ENCODE measurements at regions not wholly inside any gene's neighbourhood (a gene's known extent, or its start where the extent isn't known, plus 50 kb on each side); places are given as distances from the start of the nearest gene placed in this dataset.
A peak's percentile ranks its signal among the peaks of the same experiment; 100 is the strongest.
"Not testable (repeated sequence)": the region's sequence is repeated elsewhere in the genome, so short reads cannot be mapped to it uniquely, and the experiment has no call there.

- TF ChIP-seq, protein P1, sequence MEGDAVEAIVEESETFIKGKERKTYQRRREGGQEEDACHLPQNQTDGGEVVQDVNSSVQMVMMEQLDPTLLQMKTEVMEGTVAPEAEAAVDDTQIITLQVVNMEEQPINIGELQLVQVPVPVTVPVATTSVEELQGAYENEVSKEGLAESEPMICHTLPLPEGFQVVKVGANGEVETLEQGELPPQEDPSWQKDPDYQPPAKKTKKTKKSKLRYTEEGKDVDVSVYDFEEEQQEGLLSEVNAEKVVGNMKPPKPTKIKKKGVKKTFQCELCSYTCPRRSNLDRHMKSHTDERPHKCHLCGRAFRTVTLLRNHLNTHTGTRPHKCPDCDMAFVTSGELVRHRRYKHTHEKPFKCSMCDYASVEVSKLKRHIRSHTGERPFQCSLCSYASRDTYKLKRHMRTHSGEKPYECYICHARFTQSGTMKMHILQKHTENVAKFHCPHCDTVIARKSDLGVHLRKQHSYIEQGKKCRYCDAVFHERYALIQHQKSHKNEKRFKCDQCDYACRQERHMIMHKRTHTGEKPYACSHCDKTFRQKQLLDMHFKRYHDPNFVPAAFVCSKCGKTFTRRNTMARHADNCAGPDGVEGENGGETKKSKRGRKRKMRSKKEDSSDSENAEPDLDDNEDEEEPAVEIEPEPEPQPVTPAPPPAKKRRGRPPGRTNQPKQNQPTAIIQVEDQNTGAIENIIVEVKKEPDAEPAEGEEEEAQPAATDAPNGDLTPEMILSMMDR (IDR thresholded peaks at IDR 0.05; ENCODE audit: control extremely low read depth, extremely low read depth, low read depth, missing control alignments): no peak
- DNase-seq (ENCODE audit: extremely low spot score): peak; percentile 10
- ChIA-PET POLR2A (no interaction called here), CTCF (no interaction called here)
Measured at GRCh38 chr12:131202592-131203378, 249.1 kb downstream of the ADGRD1 start.

DNA sequence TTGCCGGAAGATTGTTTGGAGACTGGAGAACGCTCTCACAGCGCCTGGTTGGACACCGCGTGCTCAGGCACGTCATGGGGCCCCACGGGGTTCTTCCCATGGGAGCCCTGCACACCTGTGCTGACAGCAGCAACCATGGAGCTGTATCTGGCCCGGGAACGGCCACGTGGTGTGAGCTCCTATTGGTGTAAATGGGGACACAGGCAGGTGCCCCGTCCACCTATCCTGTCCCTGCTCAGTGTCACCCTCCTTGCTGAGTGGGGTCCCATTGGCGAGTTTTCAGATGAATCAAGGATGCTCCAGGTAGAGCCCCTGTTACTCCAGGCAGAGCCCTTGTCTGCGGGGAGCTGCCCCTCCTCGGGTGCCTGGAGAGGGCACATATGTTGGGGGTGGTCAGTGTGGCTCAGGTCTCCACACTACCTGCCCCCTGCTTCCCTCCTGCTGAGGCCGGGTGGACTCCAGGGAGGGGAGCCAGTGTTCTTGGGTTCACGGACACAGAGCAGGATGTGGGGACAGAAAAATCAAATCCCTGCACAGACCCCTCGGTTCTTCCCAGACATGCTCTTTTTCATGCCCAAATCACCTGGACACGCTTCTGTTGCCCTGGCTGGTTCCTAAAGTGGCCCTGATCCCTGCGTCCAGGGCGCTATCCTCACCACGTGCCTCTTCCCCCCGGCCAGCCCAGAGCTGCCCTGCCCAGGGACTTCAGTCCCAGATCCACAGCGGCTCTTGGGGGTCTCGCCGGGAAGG is 250.1 kb downstream of the ADGRD1 start:
- TF ChIP-seq, protein P1 (IDR thresholded peaks at IDR 0.05; ENCODE audit: control extremely low read depth, extremely low read depth, low read depth, missing control alignments): no peak
- ChIA-PET POLR2A (no interaction called here), CTCF (no interaction called here)
- DNase-seq (ENCODE audit: extremely low spot score): peak; percentile 7

DNA sequence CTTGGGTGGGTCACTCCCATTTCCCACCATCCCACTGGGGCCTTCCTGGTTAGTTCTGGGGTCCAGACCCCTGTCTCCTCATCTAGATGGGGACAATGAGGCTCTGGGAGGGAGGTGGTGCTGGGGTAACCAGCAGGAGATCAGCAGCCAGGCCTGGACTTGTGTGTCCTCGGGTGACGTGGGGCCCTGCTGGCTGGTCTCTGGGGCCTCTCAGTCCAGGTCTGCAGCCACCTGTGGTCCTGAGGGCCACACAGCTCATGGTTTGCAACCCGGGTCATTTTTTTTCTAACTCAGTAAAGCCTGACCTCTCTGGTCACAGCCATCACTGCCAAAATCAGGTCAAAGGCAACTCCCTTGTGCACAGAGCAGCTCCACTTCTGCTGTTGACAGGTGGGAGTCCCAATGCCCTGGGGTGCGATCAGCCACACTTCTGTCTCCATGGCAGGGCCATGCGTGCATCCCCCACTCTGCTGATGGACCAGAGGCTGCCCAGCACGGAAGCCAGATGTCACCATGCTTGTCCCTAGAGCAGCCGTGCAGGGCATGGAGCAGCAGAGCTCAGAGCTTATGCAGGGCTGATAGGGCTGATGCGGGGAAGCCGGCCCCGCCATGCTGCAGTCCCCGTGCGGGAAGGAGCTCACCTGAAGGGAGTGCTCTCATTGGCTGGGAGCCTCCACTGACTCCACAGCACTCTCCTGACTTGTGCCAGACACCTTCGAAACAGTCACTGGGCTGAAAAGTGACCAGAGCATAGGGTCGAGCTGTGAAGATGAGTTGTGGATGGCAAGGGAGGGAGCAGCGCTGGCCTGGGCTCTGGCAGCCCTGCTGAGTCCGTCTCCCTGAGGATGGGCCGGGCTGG is 250.9 kb downstream of the ADGRD1 start:
- POLR2A ChIA-PET: no interaction called here
- TF ChIP-seq, protein P1 (IDR thresholded peaks at IDR 0.05; ENCODE audit: control extremely low read depth, extremely low read depth, low read depth, missing control alignments): no peak
- DNase-seq (ENCODE audit: extremely low spot score): peak; percentile 10
- CTCF ChIA-PET: no interaction called here

GRCh38 chr12:131205275-131205933 is 251.7 kb downstream of the ADGRD1 start:
- DNase-seq (ENCODE audit: extremely low spot score): peak; percentile 6
- POLR2A ChIA-PET, CTCF ChIA-PET: not testable (repeated sequence)

DNA sequence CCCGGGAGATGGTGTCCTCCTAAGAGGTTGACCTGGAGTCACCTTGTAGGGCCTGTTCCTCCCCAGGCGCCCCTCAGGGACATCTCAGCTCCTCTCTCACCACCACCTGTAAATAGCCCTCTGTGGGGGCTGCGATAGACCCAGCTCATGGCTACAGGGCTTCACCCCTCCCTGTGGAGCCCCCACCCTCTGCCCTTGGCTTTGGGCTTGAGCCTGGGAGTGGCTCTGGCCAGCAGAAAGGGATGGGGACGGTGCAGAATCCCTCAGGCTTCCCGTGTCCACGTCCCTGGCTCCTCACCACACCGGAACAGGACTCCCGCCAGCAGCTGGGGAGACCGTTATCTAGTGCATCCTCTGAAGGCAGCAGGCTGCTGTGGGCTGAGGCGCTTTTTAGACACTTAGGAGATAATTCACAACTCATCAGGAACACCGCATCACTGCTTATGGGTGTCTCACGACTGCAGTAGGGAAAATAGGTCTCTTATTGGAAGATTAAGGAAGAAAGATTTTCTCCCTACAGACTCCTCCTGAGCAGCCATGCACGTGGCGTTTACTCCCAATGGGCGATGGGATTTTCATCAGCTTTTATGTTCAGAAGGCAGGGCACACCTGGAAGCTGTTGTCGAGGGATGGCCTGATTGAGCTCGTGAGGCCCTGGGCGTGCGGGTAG is 253.1 kb downstream of the ADGRD1 start:
- DNase-seq (ENCODE audit: extremely low spot score); POLR2A ChIA-PET; CTCF ChIA-PET: not testable (repeated sequence)

DNA sequence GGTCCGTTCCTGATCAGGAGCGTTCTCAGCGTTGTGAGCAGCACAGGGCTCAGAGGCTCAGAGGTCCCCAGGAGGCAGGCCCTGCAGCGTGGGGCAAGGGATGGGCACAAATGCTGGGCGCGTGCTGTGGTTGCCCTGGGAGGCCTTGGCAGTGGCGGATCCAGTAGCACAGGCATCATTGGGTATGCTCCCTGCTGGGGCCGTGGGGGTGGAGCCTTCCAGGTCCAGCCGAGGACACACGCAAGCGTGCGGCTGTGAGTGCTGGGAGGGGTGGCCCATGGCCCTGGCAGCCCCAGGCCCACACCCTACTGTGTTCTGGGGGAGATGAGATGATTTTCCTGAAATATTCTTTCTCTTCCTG is 253.6 kb downstream of the ADGRD1 start:
- CTCF ChIA-PET; DNase-seq (ENCODE audit: extremely low spot score); POLR2A ChIA-PET: not testable (repeated sequence)

DNA sequence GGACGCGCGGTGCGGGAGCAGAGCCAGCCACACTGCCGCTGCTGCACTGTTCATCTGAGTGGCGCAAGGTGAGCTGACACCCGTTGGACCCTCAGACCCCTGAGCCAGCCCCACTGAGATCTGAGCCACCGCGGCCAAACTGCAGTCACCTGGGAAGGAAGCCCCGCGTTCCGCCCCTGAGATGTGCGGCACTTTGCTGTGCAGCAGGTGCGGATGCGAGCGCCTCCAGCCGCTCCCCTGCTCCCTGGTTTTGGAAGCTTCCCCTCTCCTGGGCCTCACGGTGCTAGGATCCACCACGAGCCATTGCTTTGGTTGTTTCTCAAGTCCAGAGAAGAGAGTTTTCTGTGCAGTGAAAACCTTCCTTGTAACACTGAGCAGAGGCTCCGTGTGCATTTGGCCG is 254.1 kb downstream of the ADGRD1 start:
- CTCF ChIA-PET; DNase-seq (ENCODE audit: extremely low spot score); POLR2A ChIA-PET: not testable (repeated sequence)

- TF ChIP-seq, protein P1 (IDR thresholded peaks at IDR 0.05; ENCODE audit: control extremely low read depth, extremely low read depth, low read depth, missing control alignments): no peak
- DNase-seq (ENCODE audit: extremely low spot score): no peak
- CTCF ChIA-PET: no interaction called here
- POLR2A ChIA-PET: no interaction called here
Measured at GRCh38 chr12:131208425-131208824, 254.7 kb downstream of the ADGRD1 start.

All from GM10248 (cell line).